Esophagus muscularis mucosa (tissue), 4 donors: ENCODE measurements at regions not wholly inside any gene's neighbourhood (a gene's known extent, or its start where the extent isn't known, plus 50 kb on each side); places are given as distances from the start of the nearest gene placed in this dataset.

Source experiments
- DNase-seq: peaks from one replicate; pipeline ENCODE4 v3.0.0-alpha.2; 2017; ENCODE audit errors: extremely low spot score
- H3K27ac ChIP-seq, 4 donors: fragments of 200-600 bp; sonication (generic); replicated peaks in 1 of 4; 1 replicate in 3 of 4; 2 replicates in 1 of 4; pipeline ENCODE4 v1.5.1; 2016 to 2019; ENCODE audit warnings: mild to moderate bottlenecking in 1 of 4
- H3K27me3 ChIP-seq, 4 donors: fragments of 200-600 bp; sonication (generic); one replicate each; pipeline versions ENCODE4 v1.5.1 to v1.6.0; 2016 to 2019
- H3K36me3 ChIP-seq, 4 donors: fragments of 200-600 bp; sonication (generic); one replicate each; pipeline ENCODE4 v1.5.1; 2016 to 2019
- H3K4me1 ChIP-seq, 4 donors: fragments of 200-600 bp; sonication (generic); one replicate each; pipeline ENCODE4 v1.5.1; 2016 to 2019
- H3K4me3 ChIP-seq, 4 donors: fragments of 200-600 bp; sonication (generic); 1 replicate in 2 of 4; 2 replicates in 2 of 4; pipeline ENCODE4 v1.5.1; 2016 to 2019; ENCODE audit warnings: mild to moderate bottlenecking in 4 of 4, moderate library complexity in 1 of 4
- H3K9me3 ChIP-seq, 4 donors: fragments of 200-600 bp; sonication (generic); 1 replicate in 3 of 4; 2 replicates in 1 of 4; pipeline ENCODE4 v1.5.1; 2016 to 2019
- CTCF ChIP-seq, 3 experiments: fragments of 200-600 bp in 2 of 3; fragments of 450-650 bp in 1 of 3; sonication (generic) in 2 of 3; IDR thresholded peaks; one replicate each; pipeline ENCODE4 v1.5.1; 2017 to 2019; ENCODE audit warnings: antibody characterized with exemption in 3 of 3, mild to moderate bottlenecking in 2 of 3, moderate library complexity in 1 of 3
- EP300 ChIP-seq: sonication (generic); formaldehyde crosslinking; IDR thresholded peaks from one replicate; pipeline ENCODE4 v1.6.1; 2017; ENCODE audit warnings: antibody characterized with exemption
- POLR2A ChIP-seq: fragments of 450-650 bp; IDR thresholded peaks from one replicate; pipeline ENCODE4 v1.6.1; 2017; ENCODE audit warnings: antibody characterized with exemption, moderate library complexity, mild to moderate bottlenecking, low read depth
- POLR2AphosphoS5 ChIP-seq, 2 donors: sonication (generic); formaldehyde crosslinking; IDR thresholded peaks; one replicate each; pipeline ENCODE4 v1.6.1; 2017; ENCODE audit warnings: antibody characterized with exemption in 2 of 2
- WGBS: methylation state at CpG from one replicate; pipeline ENCODE4 v1.1.5; 2018; 5-methylcytosine and 5-hydroxymethylcytosine counted together
- intact Hi-C: fragments of 100-400 bp; cut with DNase I; formaldehyde crosslinking; loops from one replicate; pipeline ENCODE4 v1.15.1; 2023

GRCh38 chr7:9189703-9190102 is 756.3 kb downstream of the NXPH1 start:
- no peaks in the 10 kb centered on the region for H3K9me3 ChIP-seq
- 84% methylated on average over 9 of the region's 9 CpGs for WGBS
- H3K4me3 ChIP-seq: no peak overlapping the region
- intact Hi-C loops: no loop called here
- no peak for DNase-seq
- TF ChIP-seq POLR2AphosphoS5 (IDR thresholded peaks at IDR 0.05) (no peak), EP300 (no peak), CTCF (IDR thresholded peaks at IDR 0.05) (no peak), POLR2A (no peak)
- H3K36me3 ChIP-seq: no peaks in the 10 kb centered on the region
- no peaks in the 10 kb centered on the region for H3K27me3 ChIP-seq
- no peaks in the 10 kb centered on the region for H3K4me1 ChIP-seq
- no peak overlapping the region for H3K27ac ChIP-seq

GRCh38 chr7:9192969-9193368 is 759.6 kb downstream of the NXPH1 start:
- 47% methylated on average over 2 of the region's 2 CpGs for WGBS
- intact Hi-C loops: no loop called here
- no peak overlapping the region for H3K4me3 ChIP-seq

DNA sequence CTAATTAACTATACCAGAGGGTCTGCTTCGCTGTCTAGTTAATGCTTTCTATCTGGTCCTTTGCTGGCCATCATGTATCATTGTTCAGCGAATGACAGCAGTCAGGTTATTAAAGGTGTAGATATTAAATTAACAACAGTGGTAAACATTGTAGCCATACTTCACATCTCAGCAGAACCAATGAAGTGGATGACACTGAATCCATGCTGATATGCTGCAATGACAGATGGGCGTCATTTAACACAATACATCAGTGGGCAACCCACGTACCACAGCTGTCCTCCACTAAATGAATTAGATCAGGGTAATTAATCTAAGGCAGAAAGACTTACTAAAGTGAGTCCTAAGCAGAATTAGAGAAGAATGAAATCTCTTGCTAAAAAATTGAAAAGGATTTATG is 767.2 kb downstream of the NXPH1 start:
- no peak overlapping the region for H3K4me3 ChIP-seq

More at GRCh38 chr7:9192969-9193368, 759.6 kb downstream of the NXPH1 start:
- Histone ChIP-seq H3K27me3 (no peaks in the 10 kb centered on the region), H3K27ac (no peak overlapping the region), H3K9me3 (no peaks in the 10 kb centered on the region), H3K36me3 (no peaks in the 10 kb centered on the region), H3K4me1 (no peaks in the 10 kb centered on the region)
- TF ChIP-seq CTCF (IDR thresholded peaks at IDR 0.05): no peak
- no peak for TF ChIP-seq POLR2AphosphoS5 (IDR thresholded peaks at IDR 0.05)
- no peak for TF ChIP-seq EP300
- TF ChIP-seq POLR2A: no peak
- no peak for DNase-seq

DNA sequence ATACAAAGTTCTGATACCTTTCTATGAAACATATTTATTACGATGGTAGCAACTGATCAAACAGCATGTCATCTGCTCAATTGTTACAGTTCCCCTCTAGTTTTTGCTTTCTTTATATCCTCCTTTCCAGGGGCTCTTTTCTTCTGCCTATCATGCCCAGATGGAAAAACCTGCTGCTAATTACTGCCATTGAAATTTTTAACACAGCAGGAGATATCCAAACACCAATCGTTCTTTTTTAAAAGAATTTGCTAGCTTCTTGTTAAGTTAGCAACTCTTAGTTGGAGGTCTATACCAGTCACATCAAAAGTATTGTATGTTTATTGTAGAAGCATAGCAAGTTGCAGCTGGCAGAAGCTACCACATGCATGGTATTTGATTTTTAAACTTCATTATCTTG is 768.5 kb downstream of the NXPH1 start:
- Histone ChIP-seq H3K9me3 (no peaks in the 10 kb centered on the region), H3K4me3 (no peak overlapping the region), H3K27ac (no peak overlapping the region), H3K27me3 (no peaks in the 10 kb centered on the region), H3K4me1 (no peaks in the 10 kb centered on the region), H3K36me3 (no peaks in the 10 kb centered on the region)
- no peak for DNase-seq
- 50% methylated on average over 2 of the region's 2 CpGs for WGBS
- no peak for TF ChIP-seq EP300
- TF ChIP-seq CTCF (IDR thresholded peaks at IDR 0.05): no peak
- no peak for TF ChIP-seq POLR2AphosphoS5 (IDR thresholded peaks at IDR 0.05)
- TF ChIP-seq POLR2A: no peak
- intact Hi-C loops: loop anchor here (10.0 kb wide), 1 partner anchor 303 kb away; no protein-coding TSS in a partner anchor

More for the DNA sequence above, 767.2 kb downstream of the NXPH1 start:
- 76% methylated on average over 4 of the region's 4 CpGs for WGBS
- DNase-seq: no peak
- no peaks in the 10 kb centered on the region for H3K36me3 ChIP-seq
- no peak overlapping the region for H3K27ac ChIP-seq
- no peaks in the 10 kb centered on the region for H3K4me1 ChIP-seq
- TF ChIP-seq EP300: no peak
- TF ChIP-seq POLR2AphosphoS5 (IDR thresholded peaks at IDR 0.05): no peak
- no peak for TF ChIP-seq CTCF (IDR thresholded peaks at IDR 0.05)
- no peak for TF ChIP-seq POLR2A
- no peaks in the 10 kb centered on the region for H3K27me3 ChIP-seq
- intact Hi-C loops: loop anchor here (10.0 kb wide), 1 partner anchor 304 kb away; no protein-coding TSS in a partner anchor
- H3K9me3 ChIP-seq: no peaks in the 10 kb centered on the region

- Histone ChIP-seq H3K4me3 (no peak overlapping the region), H3K36me3 (no peaks in the 10 kb centered on the region), H3K27me3 (no peaks in the 10 kb centered on the region), H3K4me1 (no peaks in the 10 kb centered on the region), H3K27ac (no peak overlapping the region), H3K9me3 (no peaks in the 10 kb centered on the region)
- TF ChIP-seq CTCF (IDR thresholded peaks at IDR 0.05) (no peak), POLR2A (no peak), POLR2AphosphoS5 (IDR thresholded peaks at IDR 0.05) (no peak), EP300 (no peak)
- intact Hi-C loops: loop anchor here (10.0 kb wide), 1 partner anchor 300 kb away; no protein-coding TSS in a partner anchor
- WGBS: 87% methylated on average over 1 of the region's 1 CpG
- no peak for DNase-seq
These were observed 771.2 kb downstream of the NXPH1 start for GRCh38 chr7:9204571-9204970.
